Heart left ventricle (tissue), 13 donors: ENCODE measurements at regions not wholly inside any gene's neighbourhood (a gene's known extent, or its start where the extent isn't known, plus 50 kb on each side); places are given as distances from the start of the nearest gene placed in this dataset.

Experiments used
- POLR2A ChIP-seq, 2 donors: fragments of 450-650 bp; IDR thresholded peaks; one replicate each; pipeline ENCODE4 v1.6.1; 2017; ENCODE audit warnings: antibody characterized with exemption in 2 of 2, mild to moderate bottlenecking in 2 of 2, moderate library complexity in 2 of 2
- TF ChIP-seq, protein P1 (sequence below), 12 donors: fragments of 200-600 bp; sonication (generic) in 4 of 12; IDR thresholded peaks; one replicate each; pipeline versions ENCODE4 v1.5.0 to v1.8.0; 2018 to 2022; ENCODE audit warnings: antibody characterized with exemption in 12 of 12, mild to moderate bottlenecking in 5 of 12
- donor health status: ischemic (EF 13 %, LVEDD 7.1; RV severe dilation, severe dysfunction).
- donor health status: DM: no; HTN: yes; CAD: no.
- donor health status: DM: no; HTN: no; CAD: no.
- donor health status: ischemic (EF 25% LVEDD 6.9; RV normal size, moderate dysfunction).
- donor health status: ischemic (EF 25% LVEDD 5.7; RV mildly dilated, moderate dysfunction).
- donor health status: ischemic (EF 35%, LVEDD 5.7; RV mildly dilated, moderate dysfunction).
- donor health status: nonischemic (EF 11% LVEDD 7.7; RV severe dilation, severe dysfunction).
- donor health status: DM: yes; HTN: yes; CAD: no.
- donor health status: PGD.
- donor health status: ischemic (EF 29% LVEDD 5.4; RV normal size, mild dysfunction).
- donor health status: nonischemic (EF 23%, LVEDD 6.1; RV moderate dilation, normal function).

GRCh38 chr12:115384391-115384790 is 700.4 kb upstream of the TBX3 start:
- TF ChIP-seq POLR2A (IDR thresholded peaks at IDR 0.05), result no peak
- TF ChIP-seq, protein P1, sequence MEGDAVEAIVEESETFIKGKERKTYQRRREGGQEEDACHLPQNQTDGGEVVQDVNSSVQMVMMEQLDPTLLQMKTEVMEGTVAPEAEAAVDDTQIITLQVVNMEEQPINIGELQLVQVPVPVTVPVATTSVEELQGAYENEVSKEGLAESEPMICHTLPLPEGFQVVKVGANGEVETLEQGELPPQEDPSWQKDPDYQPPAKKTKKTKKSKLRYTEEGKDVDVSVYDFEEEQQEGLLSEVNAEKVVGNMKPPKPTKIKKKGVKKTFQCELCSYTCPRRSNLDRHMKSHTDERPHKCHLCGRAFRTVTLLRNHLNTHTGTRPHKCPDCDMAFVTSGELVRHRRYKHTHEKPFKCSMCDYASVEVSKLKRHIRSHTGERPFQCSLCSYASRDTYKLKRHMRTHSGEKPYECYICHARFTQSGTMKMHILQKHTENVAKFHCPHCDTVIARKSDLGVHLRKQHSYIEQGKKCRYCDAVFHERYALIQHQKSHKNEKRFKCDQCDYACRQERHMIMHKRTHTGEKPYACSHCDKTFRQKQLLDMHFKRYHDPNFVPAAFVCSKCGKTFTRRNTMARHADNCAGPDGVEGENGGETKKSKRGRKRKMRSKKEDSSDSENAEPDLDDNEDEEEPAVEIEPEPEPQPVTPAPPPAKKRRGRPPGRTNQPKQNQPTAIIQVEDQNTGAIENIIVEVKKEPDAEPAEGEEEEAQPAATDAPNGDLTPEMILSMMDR (IDR thresholded peaks at IDR 0.05), result no peak
